HCT116 (cell line): ENCODE measurements at regions not wholly inside any gene's neighbourhood (a gene's known extent, or its start where the extent isn't known, plus 50 kb on each side); places are given as distances from the start of the nearest gene placed in this dataset.

Experiments used
- ATAC-seq: fragments of 200-7000 bp; cut with Tn5 transposase; 2 replicates; pipeline ENCODE4 v1.9.1; 2020; ENCODE audit warnings: mild to moderate bottlenecking, moderate library complexity
- BruUV-seq: library from RNA; stranded (reverse); fragments of 400-500 nt; replicated peaks from 2 replicates; lab custom pipeline; 2021; lab: Mats Ljungman, UMichigan
- CTCF ChIA-PET: fragments of 300-600 bp; sonication (Branson Sonifier 250); formaldehyde crosslinking; loops from one replicate; lab custom pipeline; 2021; ENCODE audit warnings: antibody characterized with exemption; lab: Charles Lee
- POLR2A ChIA-PET: fragments of 300-600, 350-600 bp; sonication (Branson Sonifier 250); formaldehyde crosslinking; loops from one replicate; lab custom pipeline; 2021; ENCODE audit warnings: antibody characterized with exemption; lab: Charles Lee
- RAD21 ChIA-PET, 2 experiments: fragments of 300-600 bp; sonication (Branson Sonifier 250); formaldehyde crosslinking; loops; one replicate each; lab custom pipeline; 2023; ENCODE audit warnings: low total read pairs in 2 of 2; ENCODE audit not compliant: uncharacterized antibody in 2 of 2, unreplicated experiment in 2 of 2, low non-redundant PET in 1 of 2; lab: Charles Lee
- DNase-seq: peaks from one replicate; pipeline ENCODE4 v3.0.0-alpha.2; 2010; ENCODE audit warnings: low read depth, low spot score
- H2AFZ ChIP-seq: fragments of 200-600 bp; shearing (Covaris generic), sonication (generic); 2 replicates; pipeline ENCODE4 v1.6.1; 2017; ENCODE audit warnings: low read depth, mixed run types, mixed read lengths, antibody characterized with exemption, low read length; ENCODE audit not compliant: poor library complexity, severe bottlenecking
- H3K27ac ChIP-seq: 2 replicates; pipeline ENCODE4 v1.5.1; 2012; ENCODE audit warnings: low read depth, low read length
- H3K27me3 ChIP-seq: fragments of 200-600 bp; sonication (generic); 2 replicates; pipeline ENCODE4 v1.6.1; 2016; ENCODE audit warnings: mixed run types, low read length, mixed read lengths; ENCODE audit not compliant: insufficient read depth
- H3K36me3 ChIP-seq, 2 experiments: fragments of 200-500 bp in 1 of 2; fragments of 200-600 bp in 1 of 2; sonication (Bioruptor generic) in 1 of 2; sonication (generic) in 1 of 2; 2 replicates each; pipeline versions ENCODE4 v1.5.1 to v1.6.1; 2014 to 2016; ENCODE audit warnings: low read length in 2 of 2, inconsistent platforms in 1 of 2, mixed read lengths in 1 of 2, mixed run types in 1 of 2; ENCODE audit not compliant: insufficient read depth in 2 of 2, control insufficient read depth in 1 of 2
- H3K4me1 ChIP-seq, 2 experiments: fragments of 200-600 bp in 1 of 2; sonication (generic) in 1 of 2; 2 replicates each; pipeline versions ENCODE4 v1.5.1 to v1.6.1; 2012 to 2017; ENCODE audit warnings: low read length in 2 of 2, inconsistent platforms in 1 of 2, mild to moderate bottlenecking in 1 of 2, mixed read lengths in 1 of 2, mixed run types in 1 of 2, moderate library complexity in 1 of 2; ENCODE audit not compliant: insufficient read depth in 2 of 2, control insufficient read depth in 1 of 2
- H3K4me2 ChIP-seq: fragments of 200-600 bp; sonication (generic); 2 replicates; pipeline ENCODE4 v1.6.1; 2017; ENCODE audit warnings: mixed run types, low read length, mixed read lengths
- H3K4me3 ChIP-seq, 2 experiments: fragments of 200-600 bp in 1 of 2; sonication (generic) in 1 of 2; replicated peaks in 1 of 2; 2 replicates each; pipeline ENCODE4 v1.5.1; 2011 to 2016; ENCODE audit warnings: low read length in 2 of 2, control low read depth in 1 of 2, low read depth in 1 of 2, mild to moderate bottlenecking in 1 of 2, mixed read lengths in 1 of 2, mixed run types in 1 of 2
- H3K79me2 ChIP-seq: fragments of 200-600 bp; sonication (generic); 2 replicates; pipeline ENCODE4 v1.6.1; 2017; ENCODE audit warnings: mild to moderate bottlenecking, mixed run types, low read length, moderate library complexity, mixed read lengths; ENCODE audit not compliant: insufficient read depth
- H3K9ac ChIP-seq: fragments of 200-600 bp; sonication (generic); 2 replicates; pipeline ENCODE4 v1.6.1; 2016; ENCODE audit warnings: low read length, mixed read lengths
- H3K9me2 ChIP-seq: fragments of 200-600 bp; sonication (generic), shearing (Covaris generic); 2 replicates; pipeline ENCODE4 v1.6.1; 2017; ENCODE audit warnings: mixed run types, mild to moderate bottlenecking, moderate library complexity; ENCODE audit not compliant: insufficient read depth
- H3K9me3 ChIP-seq, 2 experiments: fragments of 200-500 bp in 1 of 2; fragments of 200-600 bp in 1 of 2; sonication (Bioruptor generic) in 1 of 2; sonication (generic) in 1 of 2; 2 replicates each; pipeline ENCODE4 v1.6.1; 2014 to 2017; ENCODE audit warnings: low read length in 2 of 2, mixed read lengths in 2 of 2, inconsistent platforms in 1 of 2, low read depth in 1 of 2, mild to moderate bottlenecking in 1 of 2, mixed run types in 1 of 2, moderate library complexity in 1 of 2; ENCODE audit not compliant: control insufficient read depth in 1 of 2, insufficient read depth in 1 of 2
- H4K20me1 ChIP-seq: fragments of 200-600 bp; sonication (generic), shearing (Covaris generic); 2 replicates; pipeline ENCODE4 v1.6.1; 2017; ENCODE audit warnings: mixed run types, mild to moderate bottlenecking, moderate library complexity; ENCODE audit not compliant: insufficient read depth
- EZH2 ChIP-seq: fragments of 200-600 bp; sonication (generic); IDR thresholded peaks from 2 replicates; pipeline ENCODE4 v1.6.1; 2017; ENCODE audit warnings: antibody characterized with exemption, mixed run types
- FOSL1 ChIP-seq: IDR thresholded peaks from 2 replicates; pipeline ENCODE4 v1.6.1; 2012; ENCODE audit warnings: low read depth
- POLR2AphosphoS5 ChIP-seq: IDR thresholded peaks from 2 replicates; pipeline ENCODE4 v1.6.1; 2011; ENCODE audit warnings: mild to moderate bottlenecking, low read depth, low read length, moderate library complexity
- TCF7L2 ChIP-seq: IDR thresholded peaks from 2 replicates; pipeline ENCODE4 v1.7.0; 2011; ENCODE audit warnings: borderline replicate concordance, inconsistent platforms; ENCODE audit not compliant: insufficient read depth, insufficient read length; ENCODE audit errors: extremely low read depth
- ZFX ChIP-seq: fragments of 450-650 bp; IDR thresholded peaks from 2 replicates; pipeline ENCODE4 v1.6.1; 2017
- intact Hi-C: fragments of 100-400 bp; cut with micrococcal nuclease; formaldehyde crosslinking; loops from 2 replicates; pipeline ENCODE4 v1.10.0; 2022
- TF ChIP-seq, protein P1 (sequence below): IDR thresholded peaks from 2 replicates; pipeline ENCODE4 v1.6.1; 2012
- TF ChIP-seq, protein P2 (sequence below), 3 experiments: fragments of 200-600 bp in 1 of 3; sonication (generic) in 1 of 3; IDR thresholded peaks in 2 of 3; conservative IDR thresholded peaks in 1 of 3; 2 replicates each; pipeline ENCODE4 v1.5.1; 2012 to 2017; ENCODE audit warnings: low read depth in 2 of 3, low read length in 2 of 3, antibody characterized with exemption in 1 of 3, borderline replicate concordance in 1 of 3, control low read depth in 1 of 3, mild to moderate bottlenecking in 1 of 3, mixed read lengths in 1 of 3, mixed run types in 1 of 3, moderate library complexity in 1 of 3; ENCODE audit not compliant: insufficient read depth in 1 of 3

DNA sequence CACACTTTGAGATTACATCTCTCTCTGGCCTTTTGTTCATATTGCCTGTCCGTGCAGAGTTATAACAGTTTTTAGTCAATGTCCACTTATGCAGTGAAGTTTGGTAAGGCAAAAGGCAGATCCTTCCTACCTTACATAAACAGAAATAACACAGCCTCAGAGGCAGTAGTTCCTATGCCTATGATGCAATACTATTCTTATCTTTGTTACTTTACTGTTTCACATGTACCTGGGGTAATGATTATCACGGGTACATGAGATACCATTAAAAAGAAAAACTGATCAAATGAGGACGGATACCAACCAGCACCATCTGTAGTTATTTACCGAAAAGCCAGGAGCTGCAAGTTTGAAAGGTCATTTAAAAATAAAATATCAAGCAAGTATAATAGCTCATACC is 166.8 kb downstream of the BTC start:
- Histone ChIP-seq H3K4me2 (peak overlapping the region; percentile 39; the same call in 1 of the 2 replicates), H3K9me3 (no peaks in the 10 kb centered on the region), H3K36me3 (no peaks in the 10 kb centered on the region; a peak in 1 of 4 replicates), H3K4me1 (peaks cover 79 to 99% of the 10 kb centered on the region in 2 experiments), H3K27ac (peak overlapping the region; percentile 94), H3K4me3 (no peak overlapping the region), H3K27me3 (no peaks in the 10 kb centered on the region), H3K79me2 (peaks cover 11% of the 10 kb centered on the region)
- RAD21 ChIA-PET, result no interaction called here
- POLR2A ChIA-PET, result interaction anchor here (1.2 to 13.3 kb wide), 6 partner anchors 13 to 85 kb away, joined by 3 to 145 read pairs (median 16); no protein-coding TSS in a partner anchor
- TF ChIP-seq ZFX (no peak), FOSL1 (no peak), POLR2AphosphoS5 (peak; percentile 10; the same call in 1 of the 2 replicates)
- TF ChIP-seq, protein P1, sequence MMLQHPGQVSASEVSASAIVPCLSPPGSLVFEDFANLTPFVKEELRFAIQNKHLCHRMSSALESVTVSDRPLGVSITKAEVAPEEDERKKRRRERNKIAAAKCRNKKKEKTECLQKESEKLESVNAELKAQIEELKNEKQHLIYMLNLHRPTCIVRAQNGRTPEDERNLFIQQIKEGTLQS, result no peak
- TF ChIP-seq, all 23 proteins: peak for 1
- Histone ChIP-seq H3K9me2 (no peaks in the 10 kb centered on the region), H2AFZ (no peak overlapping the region), H4K20me1 (no peaks in the 10 kb centered on the region), H3K9ac (peak overlapping the region; percentile 44; the same call in 1 of the 2 replicates)
- intact Hi-C loops, result no loop called here
- CTCF ChIA-PET, result interaction anchor here (1.8 kb wide), 1 partner anchor 44 kb away, joined by 4 read pairs; no protein-coding TSS in a partner anchor
- ATAC-seq (no peak), DNase-seq (no peak)
- BruUV-seq, result no TSS peak

DNA sequence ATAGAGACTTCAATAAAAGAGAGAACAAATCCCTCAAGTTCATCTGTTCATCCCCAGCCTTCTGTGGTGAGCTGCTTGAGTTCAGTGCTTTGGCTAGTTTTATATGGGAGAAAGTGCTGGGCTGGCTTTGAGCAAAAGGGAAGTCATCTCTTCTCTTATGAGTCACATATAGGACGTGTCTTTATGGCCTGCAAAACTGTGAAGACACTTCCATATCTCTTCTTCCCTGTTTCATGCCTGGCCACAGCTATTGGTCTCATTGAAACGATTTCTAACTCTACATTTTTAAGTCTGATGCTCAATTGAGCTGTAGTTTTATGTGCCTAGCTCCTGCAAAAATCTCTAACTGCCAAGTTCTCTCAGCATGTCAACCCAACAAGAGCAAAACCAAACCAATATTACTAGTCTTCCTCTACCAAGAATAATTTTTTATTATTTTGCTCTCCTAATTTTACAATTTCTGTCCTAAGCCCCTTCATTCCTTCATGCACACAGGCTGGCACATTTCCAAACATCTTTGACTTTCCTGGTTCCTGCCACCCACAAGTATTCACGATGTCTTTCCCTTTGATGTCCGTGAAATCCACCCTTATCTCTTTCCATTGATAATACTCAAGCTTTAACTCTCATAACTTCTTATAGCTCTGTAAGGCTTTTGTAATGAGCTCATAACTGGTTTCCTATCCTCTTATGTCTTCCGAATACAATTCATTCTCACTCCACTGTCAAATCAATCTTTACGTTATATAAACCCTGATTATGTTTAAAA is 165.3 kb downstream of the BTC start:
- RAD21 ChIA-PET, result interaction anchor here in 1 of 2 experiments (0.9 kb wide), 1 partner anchor 36 kb away, joined by 5 read pairs; no protein-coding TSS in a partner anchor
- Histone ChIP-seq H3K4me3 (no peak overlapping the region), H4K20me1 (no peaks in the 10 kb centered on the region), H3K27me3 (no peaks in the 10 kb centered on the region), H3K9ac (peak overlapping the region; percentile 44), H3K79me2 (peaks cover 22% of the 10 kb centered on the region), H3K9me2 (no peaks in the 10 kb centered on the region), H3K4me1 (peaks cover 77 to 99% of the 10 kb centered on the region in 2 experiments), H3K9me3 (no peaks in the 10 kb centered on the region), H2AFZ (no peak overlapping the region), H3K4me2 (peak overlapping the region; percentile 39), H3K27ac (peak overlapping the region; percentile 94), H3K36me3 (no peaks in the 10 kb centered on the region; a peak in 1 of 4 replicates)
- no TSS peak for BruUV-seq
- intact Hi-C loops, result no loop called here
- peak; percentile 32; the same call in 1 of the 2 replicates for TF ChIP-seq POLR2AphosphoS5
- no peak for TF ChIP-seq EZH2
- TF ChIP-seq, protein P2, sequence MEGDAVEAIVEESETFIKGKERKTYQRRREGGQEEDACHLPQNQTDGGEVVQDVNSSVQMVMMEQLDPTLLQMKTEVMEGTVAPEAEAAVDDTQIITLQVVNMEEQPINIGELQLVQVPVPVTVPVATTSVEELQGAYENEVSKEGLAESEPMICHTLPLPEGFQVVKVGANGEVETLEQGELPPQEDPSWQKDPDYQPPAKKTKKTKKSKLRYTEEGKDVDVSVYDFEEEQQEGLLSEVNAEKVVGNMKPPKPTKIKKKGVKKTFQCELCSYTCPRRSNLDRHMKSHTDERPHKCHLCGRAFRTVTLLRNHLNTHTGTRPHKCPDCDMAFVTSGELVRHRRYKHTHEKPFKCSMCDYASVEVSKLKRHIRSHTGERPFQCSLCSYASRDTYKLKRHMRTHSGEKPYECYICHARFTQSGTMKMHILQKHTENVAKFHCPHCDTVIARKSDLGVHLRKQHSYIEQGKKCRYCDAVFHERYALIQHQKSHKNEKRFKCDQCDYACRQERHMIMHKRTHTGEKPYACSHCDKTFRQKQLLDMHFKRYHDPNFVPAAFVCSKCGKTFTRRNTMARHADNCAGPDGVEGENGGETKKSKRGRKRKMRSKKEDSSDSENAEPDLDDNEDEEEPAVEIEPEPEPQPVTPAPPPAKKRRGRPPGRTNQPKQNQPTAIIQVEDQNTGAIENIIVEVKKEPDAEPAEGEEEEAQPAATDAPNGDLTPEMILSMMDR (IDR thresholded peaks at IDR 0.05 in 2 of 3, conservative IDR thresholded peaks at IDR 0.05 in 1 of 3; ENCODE audit: borderline replicate concordance in 1 of 3, insufficient read depth in 1 of 3, low read depth in 2 of 3, low read length in 2 of 3), result no peak
- TF ChIP-seq TCF7L2, result peak; percentile 98
- CTCF ChIA-PET, result interaction anchor here (1.8 kb wide), 1 partner anchor 42 kb away, joined by 4 read pairs; no protein-coding TSS in a partner anchor
- POLR2A ChIA-PET, result interaction anchor here (1.2 to 13.3 kb wide), 16 partner anchors 9 to 251 kb away, joined by 3 to 145 read pairs (median 6); partner anchors contain the start of gene AREG
- DNase-seq (no peak), ATAC-seq (no peak)
